BE2C (cell line): ENCODE measurements at regions not wholly inside any gene's neighbourhood (a gene's known extent, or its start where the extent isn't known, plus 50 kb on each side); places are given as distances from the start of the nearest gene placed in this dataset.

Source experiments
- DNase-seq: peaks from one replicate; pipeline ENCODE4 v3.0.0-alpha.2; 2020
- H3K27me3 ChIP-seq: fragments of 250-450 bp; sonication (Bioruptor Pico); 2 replicates; pipeline ENCODE4 v1.5.1; 2020; ENCODE audit warnings: mild to moderate bottlenecking
- H3K36me3 ChIP-seq: fragments of 250-450 bp; sonication (Bioruptor Pico); 2 replicates; pipeline ENCODE4 v1.5.1; 2020; ENCODE audit warnings: mild to moderate bottlenecking
- H3K4me1 ChIP-seq: fragments of 250-450 bp; sonication (Bioruptor Pico); 2 replicates; pipeline ENCODE4 v1.5.1; 2020
- H3K4me3 ChIP-seq: 2 replicates; pipeline ENCODE4 v1.5.1; 2011; ENCODE audit warnings: low read depth, low read length
- H3K9me3 ChIP-seq: fragments of 250-450 bp; sonication (Bioruptor Pico); 2 replicates; pipeline ENCODE4 v1.5.1; 2020
- CTCF ChIP-seq: IDR thresholded peaks from 2 replicates; pipeline ENCODE4 v1.5.1; 2012; ENCODE audit warnings: mild to moderate bottlenecking, low read depth, low read length

- no peaks in the 10 kb centered on the region for H3K36me3 ChIP-seq
- H3K4me1 ChIP-seq = no peaks in the 10 kb centered on the region
- no peak for DNase-seq
- H3K9me3 ChIP-seq = no peaks in the 10 kb centered on the region
- H3K27me3 ChIP-seq = no peaks in the 10 kb centered on the region
- no peak overlapping the region for H3K4me3 ChIP-seq
- no peak for TF ChIP-seq CTCF
Observed at GRCh38 chr2:144256996-144257707, 262.8 kb downstream of the ZEB2 start.

GRCh38 chr2:144254342-144255235 is 265.3 kb downstream of the ZEB2 start:
- H3K36me3 ChIP-seq = no peaks in the 10 kb centered on the region

GRCh38 chr2:144253743-144254142 is 266.2 kb downstream of the ZEB2 start:
- no peak for TF ChIP-seq CTCF
- H3K36me3 ChIP-seq = no peaks in the 10 kb centered on the region
- no peaks in the 10 kb centered on the region for H3K4me1 ChIP-seq
- H3K4me3 ChIP-seq = no peak overlapping the region
- no peaks in the 10 kb centered on the region for H3K9me3 ChIP-seq
- no peak for DNase-seq
- H3K27me3 ChIP-seq = no peaks in the 10 kb centered on the region

More at GRCh38 chr2:144254342-144255235, 265.3 kb downstream of the ZEB2 start:
- Histone ChIP-seq H3K27me3 (no peaks in the 10 kb centered on the region), H3K9me3 (no peaks in the 10 kb centered on the region), H3K4me3 (no peak overlapping the region), H3K4me1 (no peaks in the 10 kb centered on the region)
- TF ChIP-seq CTCF = no peak
- DNase-seq = no peak

- no peak overlapping the region for H3K4me3 ChIP-seq
- no peaks in the 10 kb centered on the region for H3K27me3 ChIP-seq
- no peak for DNase-seq
- TF ChIP-seq CTCF = no peak
- H3K36me3 ChIP-seq = no peaks in the 10 kb centered on the region
- no peaks in the 10 kb centered on the region for H3K4me1 ChIP-seq
- no peaks in the 10 kb centered on the region for H3K9me3 ChIP-seq
Observed at GRCh38 chr2:144252694-144253093, 267.2 kb downstream of the ZEB2 start.

- Histone ChIP-seq H3K9me3 (no peaks in the 10 kb centered on the region), H3K36me3 (no peaks in the 10 kb centered on the region), H3K4me3 (no peak overlapping the region), H3K27me3 (no peaks in the 10 kb centered on the region), H3K4me1 (no peaks in the 10 kb centered on the region)
- no peak for TF ChIP-seq CTCF
- no peak for DNase-seq
Observed at GRCh38 chr2:144249035-144249637, 270.8 kb downstream of the ZEB2 start.
